Mucosa of rectum (tissue), 2 donors: ENCODE measurements at regions not wholly inside any gene's neighbourhood (a gene's known extent, or its start where the extent isn't known, plus 50 kb on each side); places are given as distances from the start of the nearest gene placed in this dataset.
"Not testable (repeated sequence)": the region's sequence is repeated elsewhere in the genome, so short reads cannot be mapped to it uniquely, and the experiment has no call there.

Experiments
- H3K27ac ChIP-seq, 2 donors: one replicate each; pipeline ENCODE4 v1.7.0; 2013; ENCODE audit warnings: inconsistent platforms in 2 of 2, low read depth in 2 of 2, low read length in 2 of 2
- H3K27me3 ChIP-seq, 2 donors: one replicate each; pipeline ENCODE4 v1.7.0; 2013; ENCODE audit warnings: low read length in 2 of 2; ENCODE audit not compliant: control insufficient read depth in 2 of 2, insufficient read depth in 2 of 2
- H3K36me3 ChIP-seq, 2 donors: one replicate each; pipeline ENCODE4 v1.7.0; 2013; ENCODE audit warnings: low read length in 2 of 2; ENCODE audit not compliant: control insufficient read depth in 2 of 2, insufficient read depth in 2 of 2
- H3K4me1 ChIP-seq, 2 donors: one replicate each; pipeline ENCODE4 v1.7.0; 2013; ENCODE audit warnings: low read length in 2 of 2, mild to moderate bottlenecking in 1 of 2; ENCODE audit not compliant: control insufficient read depth in 2 of 2, insufficient read depth in 2 of 2
- H3K4me3 ChIP-seq, 2 donors: one replicate each; pipeline ENCODE4 v1.7.0; 2013; ENCODE audit warnings: low read length in 2 of 2
- H3K9ac ChIP-seq, 2 donors: one replicate each; pipeline ENCODE4 v1.7.0; 2013; ENCODE audit warnings: low read length in 2 of 2, low read depth in 1 of 2, mild to moderate bottlenecking in 1 of 2
- H3K9me3 ChIP-seq, 2 donors: one replicate each; pipeline ENCODE4 v1.7.0; 2013; ENCODE audit warnings: low read length in 2 of 2; ENCODE audit not compliant: control insufficient read depth in 2 of 2
- donor health status: healthy.
- donor health status: Normal muscosa, but diverticular disease.

- Histone ChIP-seq H3K9me3 (no peaks in the 10 kb centered on the region), H3K36me3 (no peaks in the 10 kb centered on the region), H3K4me1 (no peaks in the 10 kb centered on the region), H3K4me3 (peak overlapping the region in 1 of 2 donors; percentile 48), H3K9ac (no peak overlapping the region), H3K27ac (no peak overlapping the region), H3K27me3 (no peaks in the 10 kb centered on the region)
These were observed 315.2 kb downstream of the TFAP2A start for GRCh38 chr6:10099529-10100140.

- no peaks in the 10 kb centered on the region for H3K9me3 ChIP-seq
- no peaks in the 10 kb centered on the region for H3K36me3 ChIP-seq
- no peak overlapping the region for H3K9ac ChIP-seq
- peak overlapping the region in 1 of 2 donors; percentile 48 for H3K4me3 ChIP-seq
- H3K27ac ChIP-seq, result no peak overlapping the region
- H3K4me1 ChIP-seq, result no peaks in the 10 kb centered on the region
- H3K27me3 ChIP-seq, result no peaks in the 10 kb centered on the region
These were observed 315.9 kb downstream of the TFAP2A start for GRCh38 chr6:10098756-10099528.

GRCh38 chr6:10093282-10093681 lies 321.6 kb downstream of the TFAP2A start:
- Histone ChIP-seq H3K9ac (no peak overlapping the region), H3K4me3 (no peak overlapping the region), H3K4me1 (no peaks in the 10 kb centered on the region), H3K36me3 (no peaks in the 10 kb centered on the region), H3K27ac (no peak overlapping the region), H3K27me3 (no peaks in the 10 kb centered on the region), H3K9me3 (no peaks in the 10 kb centered on the region)

GRCh38 chr6:10084111-10084986 lies 330.5 kb downstream of the TFAP2A start:
- Histone ChIP-seq H3K36me3 (no peaks in the 10 kb centered on the region), H3K4me1 (no peaks in the 10 kb centered on the region), H3K9me3 (no peaks in the 10 kb centered on the region), H3K9ac (no peak overlapping the region), H3K27me3 (no peaks in the 10 kb centered on the region), H3K4me3 (no peak overlapping the region), H3K27ac (no peak overlapping the region)

GRCh38 chr6:10082385-10082784 lies 332.5 kb downstream of the TFAP2A start:
- Histone ChIP-seq H3K4me3 (no peak overlapping the region), H3K9me3 (no peaks in the 10 kb centered on the region), H3K9ac (no peak overlapping the region), H3K4me1 (no peaks in the 10 kb centered on the region), H3K27me3 (no peaks in the 10 kb centered on the region), H3K36me3 (no peaks in the 10 kb centered on the region), H3K27ac (no peak overlapping the region)

GRCh38 chr6:10081957-10082356 lies 332.9 kb downstream of the TFAP2A start:
- Histone ChIP-seq H3K27me3 (no peaks in the 10 kb centered on the region), H3K36me3 (no peaks in the 10 kb centered on the region), H3K27ac (no peak overlapping the region), H3K9ac (no peak overlapping the region), H3K9me3 (no peaks in the 10 kb centered on the region), H3K4me1 (no peaks in the 10 kb centered on the region), H3K4me3 (no peak overlapping the region)

GRCh38 chr6:10081075-10081474 lies 333.8 kb downstream of the TFAP2A start:
- Histone ChIP-seq H3K4me3 (no peak overlapping the region), H3K9ac (no peak overlapping the region), H3K27me3 (no peaks in the 10 kb centered on the region), H3K36me3 (no peaks in the 10 kb centered on the region), H3K9me3 (no peaks in the 10 kb centered on the region), H3K4me1 (no peaks in the 10 kb centered on the region), H3K27ac (no peak overlapping the region)

GRCh38 chr6:10080561-10080960 lies 334.3 kb downstream of the TFAP2A start:
- Histone ChIP-seq H3K4me3 (no peak overlapping the region), H3K36me3 (no peaks in the 10 kb centered on the region), H3K27ac (no peak overlapping the region), H3K9ac (no peak overlapping the region), H3K9me3 (no peaks in the 10 kb centered on the region), H3K4me1 (no peaks in the 10 kb centered on the region), H3K27me3 (no peaks in the 10 kb centered on the region)

GRCh38 chr6:10078581-10078980 lies 336.3 kb downstream of the TFAP2A start:
- Histone ChIP-seq H3K27me3 (no peaks in the 10 kb centered on the region), H3K4me3 (no peak overlapping the region), H3K9me3 (no peaks in the 10 kb centered on the region), H3K36me3 (no peaks in the 10 kb centered on the region), H3K4me1 (no peaks in the 10 kb centered on the region), H3K27ac (no peak overlapping the region), H3K9ac (no peak overlapping the region)

GRCh38 chr6:10074726-10075125 lies 340.1 kb downstream of the TFAP2A start:
- H3K27ac ChIP-seq, H3K4me1 ChIP-seq, H3K9ac ChIP-seq, H3K36me3 ChIP-seq, H3K9me3 ChIP-seq, H3K27me3 ChIP-seq, H3K4me3 ChIP-seq: not testable (repeated sequence)
